Progenitor cell of endocrine pancreas (in vitro differentiated cells): ENCODE measurements at regions not wholly inside any gene's neighbourhood (a gene's known extent, or its start where the extent isn't known, plus 50 kb on each side); places are given as distances from the start of the nearest gene placed in this dataset.
A peak's percentile ranks its signal among the peaks of the same experiment; 100 is the strongest.

ENCODE experiments used
- DNase-seq: peaks from one replicate; pipeline ENCODE4 v3.0.0; 2021; ENCODE audit warnings: low spot score; ENCODE audit not compliant: unreplicated experiment
- H3K27ac Mint-ChIP-seq: 2 replicates; pipeline ENCODE4 v1.8.0; 2021; ENCODE audit warnings: mild to moderate bottlenecking, moderate library complexity, mixed read lengths
- H3K27me3 Mint-ChIP-seq: 2 replicates; pipeline ENCODE4 v1.8.0; 2021; ENCODE audit warnings: mixed read lengths
- H3K36me3 Mint-ChIP-seq: 2 replicates; pipeline ENCODE4 v1.8.0; 2022; ENCODE audit warnings: mixed read lengths; ENCODE audit not compliant: insufficient read depth
- H3K4me1 Mint-ChIP-seq: 2 replicates; pipeline ENCODE4 v1.8.0; 2021; ENCODE audit warnings: low read depth, mixed read lengths
- H3K4me3 Mint-ChIP-seq: 2 replicates; pipeline ENCODE4 v1.8.0; 2021; ENCODE audit warnings: low read depth, mild to moderate bottlenecking, moderate library complexity, mixed read lengths
- H3K9me3 Mint-ChIP-seq: 2 replicates; pipeline ENCODE4 v1.8.0; 2021; ENCODE audit warnings: low read depth, mixed read lengths
- CTCF ChIP-seq: fragments of 200-600 bp; sonication (generic); IDR thresholded peaks from one replicate; pipeline ENCODE4 v1.5.0; 2021; ENCODE audit warnings: antibody characterized with exemption, mild to moderate bottlenecking; ENCODE audit not compliant: unreplicated experiment

DNA sequence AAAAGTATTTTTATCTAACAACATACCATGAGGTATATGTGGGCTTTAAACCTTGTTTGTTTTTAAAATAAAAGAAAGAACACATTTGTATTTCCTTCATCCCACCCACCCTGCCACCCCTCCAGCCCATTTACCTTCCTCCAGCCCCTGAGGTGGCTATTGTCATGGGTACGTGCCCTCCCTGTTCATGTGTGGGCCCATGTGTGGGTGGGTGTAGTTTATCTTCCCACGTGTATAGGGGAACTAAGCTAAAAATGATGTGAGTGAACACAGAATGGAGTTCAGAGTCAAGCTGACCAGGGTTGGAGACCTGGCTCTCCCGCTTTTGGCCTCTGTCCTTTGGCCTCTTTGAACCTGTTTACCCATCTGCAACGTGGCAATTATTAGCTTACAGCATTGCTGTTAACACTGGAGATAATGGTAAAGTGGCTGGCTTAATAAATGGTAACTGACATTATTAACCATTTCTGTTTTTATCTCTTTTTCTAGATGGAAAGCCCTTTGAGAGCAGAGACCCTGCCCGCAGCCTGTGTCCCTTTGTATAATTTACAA is 78.1 kb upstream of the WDR26 start:
- no peaks in the 10 kb centered on the region for H3K9me3 Mint-ChIP-seq
- H3K27me3 Mint-ChIP-seq: peaks cover 10% of the 10 kb centered on the region
- no peak overlapping the region for H3K27ac Mint-ChIP-seq
- peaks cover 5% of the 10 kb centered on the region for H3K4me1 Mint-ChIP-seq
- H3K4me3 Mint-ChIP-seq: no peak overlapping the region
- no peaks in the 10 kb centered on the region for H3K36me3 Mint-ChIP-seq
- DNase-seq: no peak
- TF ChIP-seq CTCF: no peak

DNA sequence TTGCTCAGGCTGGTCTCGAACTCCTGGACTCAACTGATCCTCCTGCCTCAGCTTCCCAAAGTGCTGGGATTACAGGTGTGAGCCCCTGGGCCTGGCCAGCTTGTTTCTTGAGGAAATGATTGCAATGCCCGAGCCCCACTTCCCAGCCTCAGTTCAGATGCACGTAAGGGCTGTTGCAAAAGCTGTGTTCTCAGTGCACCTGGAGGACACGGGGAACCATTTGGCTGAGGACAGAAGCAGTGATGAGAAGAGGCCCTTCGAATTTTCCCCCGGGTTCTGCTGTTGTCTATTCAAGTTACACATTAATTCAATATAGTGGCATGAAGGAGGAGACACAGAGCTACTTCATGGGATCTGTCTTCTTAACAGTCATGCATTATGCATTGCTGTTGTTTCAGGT is 78.8 kb upstream of the WDR26 start:
- H3K4me1 Mint-ChIP-seq: peaks cover 8% of the 10 kb centered on the region
- no peak for TF ChIP-seq CTCF
- no peak overlapping the region for H3K4me3 Mint-ChIP-seq
- H3K27me3 Mint-ChIP-seq: peaks cover 10% of the 10 kb centered on the region
- H3K27ac Mint-ChIP-seq: no peak overlapping the region
- H3K36me3 Mint-ChIP-seq: no peaks in the 10 kb centered on the region
- H3K9me3 Mint-ChIP-seq: no peaks in the 10 kb centered on the region
- no peak for DNase-seq

DNA sequence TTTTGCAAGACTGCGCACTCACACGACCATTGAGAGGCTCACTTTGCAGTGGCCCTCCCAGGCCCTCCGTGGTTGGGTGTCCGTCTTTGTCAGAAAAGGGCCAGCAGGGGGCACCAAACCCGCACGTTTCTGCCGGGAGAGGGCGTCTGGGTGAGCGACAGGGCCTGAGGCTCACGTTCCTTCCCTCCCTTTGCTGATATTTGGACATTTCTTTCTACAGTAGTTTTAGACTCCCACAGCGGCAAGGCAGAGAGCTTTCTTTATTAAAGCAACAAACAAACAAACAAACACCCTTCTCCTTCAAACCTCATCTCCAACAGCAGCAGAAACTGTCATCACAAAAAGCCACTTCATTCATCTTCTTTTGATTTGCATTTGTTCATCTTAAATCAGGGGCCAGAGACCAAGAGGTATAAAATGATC is 79.2 kb upstream of the WDR26 start:
- Mint-ChIP-seq H3K4me1 (peaks cover 8% of the 10 kb centered on the region), H3K36me3 (no peaks in the 10 kb centered on the region), H3K4me3 (no peak overlapping the region), H3K27me3 (peaks cover 10% of the 10 kb centered on the region), H3K27ac (no peak overlapping the region), H3K9me3 (no peaks in the 10 kb centered on the region)
- TF ChIP-seq CTCF: peak; percentile 88
- DNase-seq: peak; percentile 88

GRCh38 chr1:224517171-224517570 is 82.6 kb upstream of the WDR26 start:
- no peaks in the 10 kb centered on the region for H3K36me3 Mint-ChIP-seq
- no peak for TF ChIP-seq CTCF
- H3K4me3 Mint-ChIP-seq: no peak overlapping the region
- H3K27ac Mint-ChIP-seq: no peak overlapping the region
- DNase-seq: no peak
- peaks cover 2% of the 10 kb centered on the region for H3K27me3 Mint-ChIP-seq
- H3K9me3 Mint-ChIP-seq: no peaks in the 10 kb centered on the region
- peaks cover 4% of the 10 kb centered on the region for H3K4me1 Mint-ChIP-seq

DNA sequence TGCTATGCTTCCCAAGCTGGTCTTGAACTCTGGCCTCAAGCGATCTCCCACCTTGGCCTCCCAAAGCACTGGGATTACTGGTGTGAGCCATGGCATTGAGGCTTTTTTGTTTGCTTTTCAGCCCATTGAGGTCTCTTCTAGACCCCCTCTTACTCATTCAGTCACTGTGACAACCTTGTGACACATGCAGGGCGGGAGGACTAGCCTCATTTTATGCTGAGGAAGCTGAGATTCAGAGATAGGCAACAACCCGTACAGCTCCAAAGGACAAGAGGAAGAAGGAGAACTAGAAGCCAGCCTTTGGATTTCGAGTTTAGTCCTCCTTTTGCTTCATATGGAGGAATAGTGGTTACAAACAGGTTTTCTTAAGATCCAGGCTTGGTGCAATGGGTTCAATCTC is 83.9 kb upstream of the WDR26 start:
- peaks cover 4% of the 10 kb centered on the region for H3K4me1 Mint-ChIP-seq
- no peak overlapping the region for H3K4me3 Mint-ChIP-seq
- DNase-seq: no peak
- H3K9me3 Mint-ChIP-seq: no peaks in the 10 kb centered on the region
- no peak overlapping the region for H3K27ac Mint-ChIP-seq
- H3K27me3 Mint-ChIP-seq: peaks cover 2% of the 10 kb centered on the region
- no peaks in the 10 kb centered on the region for H3K36me3 Mint-ChIP-seq
- no peak for TF ChIP-seq CTCF
